RWPE2 (cell line): ENCODE measurements at regions not wholly inside any gene's neighbourhood (a gene's known extent, or its start where the extent isn't known, plus 50 kb on each side); places are given as distances from the start of the nearest gene placed in this dataset.

Source experiments
- ATAC-seq: fragments of 200-7000 bp; cut with Tn5 transposase; 3 replicates; pipeline ENCODE4 v1.9.1; 2021; ENCODE audit warnings: low read depth
- DNase-seq: peaks from one replicate; pipeline ENCODE4 v3.0.0-alpha.2; 2020; ENCODE audit warnings: low spot score
- H3K27ac ChIP-seq: fragments of 450-650 bp; 2 replicates; pipeline ENCODE4 v1.5.1; 2017; ENCODE audit warnings: mild to moderate bottlenecking; ENCODE audit not compliant: poor library complexity, severe bottlenecking
- H3K27me3 ChIP-seq: fragments of 250-450 bp; sonication (Bioruptor Pico); 2 replicates; pipeline ENCODE4 v1.5.1; 2021; ENCODE audit warnings: mild to moderate bottlenecking, moderate library complexity; ENCODE audit not compliant: insufficient read depth, poor library complexity, severe bottlenecking
- H3K36me3 ChIP-seq: fragments of 250-450 bp; sonication (Bioruptor Pico); 2 replicates; pipeline ENCODE4 v1.5.1; 2020; ENCODE audit warnings: low read depth, mild to moderate bottlenecking, moderate library complexity
- H3K4me1 ChIP-seq: fragments of 250-450 bp; sonication (Bioruptor Pico); 2 replicates; pipeline ENCODE4 v1.5.1; 2021; ENCODE audit warnings: mild to moderate bottlenecking, moderate library complexity; ENCODE audit not compliant: insufficient read depth, poor library complexity, severe bottlenecking
- H3K4me3 ChIP-seq: fragments of 250-450 bp; sonication (Bioruptor Pico); 2 replicates; pipeline ENCODE4 v1.5.1; 2021; ENCODE audit warnings: mild to moderate bottlenecking, moderate library complexity; ENCODE audit not compliant: severe bottlenecking
- H3K9me3 ChIP-seq: fragments of 250-450 bp; sonication (Bioruptor Pico); 2 replicates; pipeline ENCODE4 v1.5.1; 2021; ENCODE audit warnings: mild to moderate bottlenecking, moderate library complexity; ENCODE audit not compliant: severe bottlenecking
- TF ChIP-seq, protein P1 (sequence below): fragments of 450-650 bp; IDR thresholded peaks from one replicate; pipeline ENCODE4 v1.5.1; 2017; ENCODE audit warnings: mild to moderate bottlenecking, moderate library complexity; ENCODE audit not compliant: poor library complexity, severe bottlenecking

DNA sequence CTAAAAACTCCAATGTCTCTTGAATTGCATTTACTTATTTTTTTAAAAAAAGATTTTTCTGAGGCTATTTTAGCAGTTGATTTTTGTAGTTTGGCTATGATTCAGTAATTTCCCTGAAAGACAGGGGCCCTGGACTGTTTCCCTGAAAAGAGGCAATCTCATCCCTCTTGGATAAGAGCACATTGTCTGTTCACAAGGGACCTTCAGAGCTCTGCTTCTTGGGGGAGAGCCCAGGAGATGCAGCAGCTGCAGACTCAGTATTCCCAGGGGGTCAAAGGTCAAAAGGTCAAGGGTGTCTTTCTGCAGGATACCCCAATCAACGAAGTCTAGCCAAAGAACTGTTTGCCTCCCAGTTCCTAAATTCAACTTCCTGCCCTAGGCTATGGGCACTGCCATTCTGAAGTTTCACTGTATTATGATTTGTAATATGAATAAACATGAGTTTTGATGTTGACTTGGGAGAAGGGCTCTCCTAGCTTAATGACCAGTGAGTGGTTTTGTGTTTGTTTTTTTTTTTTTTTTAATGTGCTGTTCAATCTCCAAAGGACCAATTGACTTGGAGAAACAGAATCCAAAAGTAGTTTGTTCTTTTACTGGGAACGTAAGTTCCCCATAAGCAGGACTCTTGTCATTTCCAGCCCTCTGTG is 157.0 kb upstream of the SERPINE2 start:
- Histone ChIP-seq H3K27ac (no peak overlapping the region), H3K27me3 (no peaks in the 10 kb centered on the region), H3K4me3 (no peak overlapping the region), H3K4me1 (no peaks in the 10 kb centered on the region), H3K9me3 (peaks cover 2% of the 10 kb centered on the region), H3K36me3 (no peaks in the 10 kb centered on the region)
- ATAC-seq (no peak), DNase-seq (no peak)
- TF ChIP-seq, protein P1, sequence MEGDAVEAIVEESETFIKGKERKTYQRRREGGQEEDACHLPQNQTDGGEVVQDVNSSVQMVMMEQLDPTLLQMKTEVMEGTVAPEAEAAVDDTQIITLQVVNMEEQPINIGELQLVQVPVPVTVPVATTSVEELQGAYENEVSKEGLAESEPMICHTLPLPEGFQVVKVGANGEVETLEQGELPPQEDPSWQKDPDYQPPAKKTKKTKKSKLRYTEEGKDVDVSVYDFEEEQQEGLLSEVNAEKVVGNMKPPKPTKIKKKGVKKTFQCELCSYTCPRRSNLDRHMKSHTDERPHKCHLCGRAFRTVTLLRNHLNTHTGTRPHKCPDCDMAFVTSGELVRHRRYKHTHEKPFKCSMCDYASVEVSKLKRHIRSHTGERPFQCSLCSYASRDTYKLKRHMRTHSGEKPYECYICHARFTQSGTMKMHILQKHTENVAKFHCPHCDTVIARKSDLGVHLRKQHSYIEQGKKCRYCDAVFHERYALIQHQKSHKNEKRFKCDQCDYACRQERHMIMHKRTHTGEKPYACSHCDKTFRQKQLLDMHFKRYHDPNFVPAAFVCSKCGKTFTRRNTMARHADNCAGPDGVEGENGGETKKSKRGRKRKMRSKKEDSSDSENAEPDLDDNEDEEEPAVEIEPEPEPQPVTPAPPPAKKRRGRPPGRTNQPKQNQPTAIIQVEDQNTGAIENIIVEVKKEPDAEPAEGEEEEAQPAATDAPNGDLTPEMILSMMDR = no peak

DNA sequence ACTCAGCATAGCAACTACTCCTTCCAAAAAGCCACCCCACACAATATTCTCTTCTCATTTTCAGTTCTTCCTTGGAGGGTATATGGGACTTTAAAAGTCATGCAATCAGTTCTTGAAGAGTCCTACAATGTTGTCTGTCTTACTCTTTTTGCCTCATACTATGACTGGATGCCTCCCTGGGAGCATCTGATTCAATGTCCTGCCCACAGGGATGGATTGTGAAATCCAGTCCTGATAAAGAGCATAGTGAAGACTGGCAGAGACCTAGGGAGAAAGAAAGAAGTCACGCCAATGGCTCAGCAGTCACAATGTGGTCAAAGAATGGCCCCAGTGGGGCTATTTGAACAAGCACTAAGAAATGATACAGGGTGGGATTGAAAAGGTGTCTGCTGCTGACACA is 155.1 kb upstream of the SERPINE2 start:
- Histone ChIP-seq H3K9me3 (peaks cover 2% of the 10 kb centered on the region), H3K4me3 (no peak overlapping the region), H3K4me1 (no peaks in the 10 kb centered on the region), H3K36me3 (no peaks in the 10 kb centered on the region), H3K27me3 (no peaks in the 10 kb centered on the region), H3K27ac (no peak overlapping the region)
- ATAC-seq (no peak), DNase-seq (no peak)
- TF ChIP-seq, protein P1 = no peak

DNA sequence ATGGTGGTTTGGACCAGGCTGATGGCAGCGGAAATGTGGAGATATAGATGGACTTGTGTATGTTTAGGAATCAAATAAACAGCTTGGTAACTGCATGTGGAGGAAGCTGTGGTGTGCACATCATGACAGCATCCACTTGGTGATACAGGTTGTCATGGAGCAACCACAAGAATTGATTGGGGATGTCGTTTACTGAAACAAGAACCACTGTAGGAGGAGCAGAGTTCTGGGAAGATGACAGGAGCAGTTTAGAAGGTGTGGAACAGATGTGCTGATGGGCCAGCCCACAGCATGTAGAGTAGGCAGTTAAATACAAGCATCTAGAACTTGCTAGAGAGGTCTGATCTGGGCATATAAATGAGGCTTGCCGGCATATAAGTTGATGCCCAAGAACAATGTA is 152.4 kb upstream of the SERPINE2 start:
- TF ChIP-seq, protein P1 = no peak
- ATAC-seq (no peak), DNase-seq (no peak)
- H3K9me3 ChIP-seq = peaks cover 2% of the 10 kb centered on the region
- H3K4me3 ChIP-seq = no peak overlapping the region
- no peaks in the 10 kb centered on the region for H3K27me3 ChIP-seq
- no peaks in the 10 kb centered on the region for H3K4me1 ChIP-seq
- H3K36me3 ChIP-seq = no peaks in the 10 kb centered on the region
- H3K27ac ChIP-seq = no peak overlapping the region

DNA sequence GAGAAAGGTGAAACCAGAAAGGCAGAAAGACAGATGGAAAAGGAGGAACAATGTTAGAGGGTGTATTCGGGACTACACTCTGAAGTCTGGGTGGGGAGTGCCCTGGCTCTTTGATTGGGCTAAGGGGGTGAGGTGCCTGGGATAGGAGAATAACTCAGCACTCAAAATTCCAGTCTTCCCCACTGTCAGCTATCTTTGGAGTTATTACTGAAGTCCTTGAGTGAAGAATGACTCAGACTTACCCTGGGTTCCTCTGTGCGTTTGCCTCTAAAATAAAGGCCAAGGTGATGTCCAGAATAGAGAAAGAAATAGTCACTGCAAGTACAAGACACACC is 151.8 kb upstream of the SERPINE2 start:
- Histone ChIP-seq H3K4me3 (no peak overlapping the region), H3K36me3 (no peaks in the 10 kb centered on the region), H3K27ac (no peak overlapping the region), H3K27me3 (no peaks in the 10 kb centered on the region), H3K9me3 (peaks cover 2% of the 10 kb centered on the region), H3K4me1 (no peaks in the 10 kb centered on the region)
- ATAC-seq (no peak), DNase-seq (no peak)
- TF ChIP-seq, protein P1 = no peak

DNA sequence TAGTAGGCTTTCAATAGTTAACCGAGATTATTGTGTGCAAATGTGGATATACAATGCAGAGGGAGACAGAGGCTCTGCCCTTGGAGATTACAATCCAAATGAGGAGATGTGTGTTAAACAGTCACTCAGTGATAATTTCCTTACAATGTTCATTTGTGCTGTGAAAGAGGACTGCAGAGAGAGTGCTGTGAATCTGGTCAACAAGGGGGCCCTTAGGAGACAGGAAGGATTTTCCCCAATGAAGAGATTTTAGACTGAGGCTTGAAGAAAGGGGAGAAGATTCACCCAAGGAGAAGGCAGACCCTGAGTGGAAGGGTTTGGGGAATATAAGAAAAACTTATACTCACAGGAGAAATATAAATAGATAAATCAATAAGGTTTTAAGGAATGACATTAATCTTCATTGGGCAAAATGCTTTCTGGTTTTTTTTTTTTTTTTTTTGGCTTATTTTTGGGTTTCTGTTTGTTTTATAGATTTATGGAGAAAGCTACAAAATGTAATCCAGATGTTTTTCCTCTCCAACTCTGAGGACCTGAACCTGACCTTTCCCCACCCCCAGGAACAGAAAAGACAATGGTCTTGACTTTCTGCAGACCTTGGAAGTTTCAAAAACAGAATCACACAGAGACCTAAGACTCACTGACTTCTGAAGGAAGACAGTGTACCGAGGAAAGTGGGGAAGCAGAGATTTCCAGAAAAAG is 151.3 kb upstream of the SERPINE2 start:
- no peak for DNase-seq
- Histone ChIP-seq H3K9me3 (peaks cover 2% of the 10 kb centered on the region), H3K4me3 (no peak overlapping the region), H3K27ac (no peak overlapping the region), H3K4me1 (no peaks in the 10 kb centered on the region), H3K27me3 (no peaks in the 10 kb centered on the region), H3K36me3 (no peaks in the 10 kb centered on the region)
- TF ChIP-seq, protein P1 = no peak
- no peak for ATAC-seq
